Breast epithelium (tissue), 4 donors: ENCODE measurements at regions not wholly inside any gene's neighbourhood (a gene's known extent, or its start where the extent isn't known, plus 50 kb on each side); places are given as distances from the start of the nearest gene placed in this dataset.

Source experiments
- DNase-seq, 2 donors: peaks; one replicate each; pipeline ENCODE4 v3.0.0-alpha.2; 2019; ENCODE audit warnings: low spot score in 2 of 2
- H3K27ac ChIP-seq, 2 donors: fragments of 200-600 bp; sonication (generic) in 1 of 2; one replicate each; pipeline ENCODE4 v1.5.1; 2016 to 2019; ENCODE audit warnings: mild to moderate bottlenecking in 1 of 2
- H3K27me3 ChIP-seq, 2 donors: fragments of 200-600 bp; sonication (generic) in 1 of 2; one replicate each; pipeline versions ENCODE4 v1.5.1 to v1.6.0; 2017 to 2019; ENCODE audit warnings: control low read depth in 1 of 2, mild to moderate bottlenecking in 1 of 2
- H3K36me3 ChIP-seq: fragments of 200-600 bp; one replicate; pipeline ENCODE4 v1.5.1; 2019
- H3K4me1 ChIP-seq, 2 donors: fragments of 200-600 bp; sonication (generic); one replicate each; pipeline ENCODE4 v1.5.1; 2016 to 2019; ENCODE audit warnings: control low read depth in 1 of 2
- H3K4me3 ChIP-seq, 3 donors: fragments of 200-600 bp; sonication (generic); 1 replicate in 2 of 3; 2 replicates in 1 of 3; pipeline ENCODE4 v1.5.1; 2016 to 2019; ENCODE audit warnings: mild to moderate bottlenecking in 3 of 3, moderate library complexity in 2 of 3
- H3K9me3 ChIP-seq, 2 donors: fragments of 200-600 bp; sonication (generic) in 1 of 2; one replicate each; pipeline ENCODE4 v1.5.1; 2016 to 2019; ENCODE audit warnings: control low read depth in 1 of 2
- POLR2A ChIP-seq: fragments of 450-650 bp; IDR thresholded peaks from one replicate; pipeline ENCODE4 v1.6.1; 2016; ENCODE audit warnings: antibody characterized with exemption, mild to moderate bottlenecking, moderate library complexity
- POLR2AphosphoS5 ChIP-seq, 3 donors: sonication (generic); formaldehyde crosslinking; IDR thresholded peaks; one replicate each; pipeline ENCODE4 v1.6.1; 2017; ENCODE audit warnings: antibody characterized with exemption in 3 of 3
- intact Hi-C: fragments of 100-400 bp; cut with DNase I; formaldehyde crosslinking; loops from one replicate; pipeline ENCODE4 v1.15.1; 2023; ENCODE audit warnings: low total_unique reads
- TF ChIP-seq, protein P1 (sequence below), 3 donors: fragments of 450-650 bp; IDR thresholded peaks; one replicate each; pipeline ENCODE4 v1.5.1; 2016 to 2017; ENCODE audit warnings: antibody characterized with exemption in 3 of 3, mild to moderate bottlenecking in 3 of 3, moderate library complexity in 3 of 3

DNA sequence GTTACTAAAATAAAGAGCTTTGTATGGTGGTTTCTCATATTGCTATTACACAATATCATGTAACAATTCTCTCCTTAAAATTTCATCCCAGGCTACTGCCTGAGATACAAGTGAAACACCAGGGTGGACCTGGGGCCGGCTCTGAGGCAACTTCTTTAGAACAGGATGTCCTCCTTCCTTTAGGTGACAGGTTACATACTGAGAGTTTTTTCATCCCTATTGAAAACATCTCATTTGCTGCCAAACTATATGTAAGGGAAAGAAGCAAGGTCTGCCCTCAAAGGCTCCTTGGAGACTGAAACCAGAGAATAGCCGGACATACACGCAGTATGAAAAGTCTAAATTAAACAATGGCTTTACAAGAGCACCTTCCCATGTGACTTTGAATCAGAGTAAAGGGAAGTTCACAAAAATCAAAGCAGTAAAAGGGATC, 139.9 kb downstream of the DUSP6 start:
- DNase-seq: peak in 1 of 2 donors; percentile 45
- Histone ChIP-seq H3K27me3 (no peaks in the 10 kb centered on the region), H3K4me3 (no peak overlapping the region), H3K9me3 (no peaks in the 10 kb centered on the region), H3K27ac (peak overlapping the region; percentile 56 to 60), H3K4me1 (no peaks in the 10 kb centered on the region), H3K36me3 (no peaks in the 10 kb centered on the region)
- intact Hi-C loops: no loop called here
- no peak for TF ChIP-seq POLR2A
- peak in 1 of 3 donors; percentile 40 for TF ChIP-seq POLR2AphosphoS5 (IDR thresholded peaks at IDR 0.05)

DNA sequence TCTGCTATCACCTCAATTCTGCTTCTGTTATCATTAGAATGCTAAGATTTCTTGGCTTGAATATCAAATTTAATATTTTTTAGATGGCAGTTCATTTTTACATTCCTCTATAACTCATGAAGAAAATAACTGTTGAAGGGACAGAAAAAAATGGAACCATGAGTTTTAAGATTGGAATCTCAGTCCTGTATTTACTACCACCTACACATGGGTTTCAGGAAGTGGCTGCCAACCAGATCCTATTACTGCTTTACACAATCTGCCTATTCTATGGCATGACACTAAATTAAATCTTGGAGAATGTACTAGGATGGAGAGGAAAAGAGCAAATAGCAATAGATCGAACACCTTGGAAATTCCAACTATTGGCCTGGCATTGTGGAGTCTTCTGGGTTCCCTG, 140.8 kb downstream of the DUSP6 start:
- Histone ChIP-seq H3K4me3 (no peak overlapping the region), H3K4me1 (no peaks in the 10 kb centered on the region), H3K9me3 (no peaks in the 10 kb centered on the region), H3K36me3 (no peaks in the 10 kb centered on the region), H3K27me3 (no peaks in the 10 kb centered on the region), H3K27ac (peak overlapping the region; percentile 56 to 60)
- TF ChIP-seq, protein P1, sequence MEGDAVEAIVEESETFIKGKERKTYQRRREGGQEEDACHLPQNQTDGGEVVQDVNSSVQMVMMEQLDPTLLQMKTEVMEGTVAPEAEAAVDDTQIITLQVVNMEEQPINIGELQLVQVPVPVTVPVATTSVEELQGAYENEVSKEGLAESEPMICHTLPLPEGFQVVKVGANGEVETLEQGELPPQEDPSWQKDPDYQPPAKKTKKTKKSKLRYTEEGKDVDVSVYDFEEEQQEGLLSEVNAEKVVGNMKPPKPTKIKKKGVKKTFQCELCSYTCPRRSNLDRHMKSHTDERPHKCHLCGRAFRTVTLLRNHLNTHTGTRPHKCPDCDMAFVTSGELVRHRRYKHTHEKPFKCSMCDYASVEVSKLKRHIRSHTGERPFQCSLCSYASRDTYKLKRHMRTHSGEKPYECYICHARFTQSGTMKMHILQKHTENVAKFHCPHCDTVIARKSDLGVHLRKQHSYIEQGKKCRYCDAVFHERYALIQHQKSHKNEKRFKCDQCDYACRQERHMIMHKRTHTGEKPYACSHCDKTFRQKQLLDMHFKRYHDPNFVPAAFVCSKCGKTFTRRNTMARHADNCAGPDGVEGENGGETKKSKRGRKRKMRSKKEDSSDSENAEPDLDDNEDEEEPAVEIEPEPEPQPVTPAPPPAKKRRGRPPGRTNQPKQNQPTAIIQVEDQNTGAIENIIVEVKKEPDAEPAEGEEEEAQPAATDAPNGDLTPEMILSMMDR (IDR thresholded peaks at IDR 0.05): no peak
- TF ChIP-seq POLR2AphosphoS5 (IDR thresholded peaks at IDR 0.05) (no peak), POLR2A (no peak)
- no peak for DNase-seq
- intact Hi-C loops: no loop called here

DNA sequence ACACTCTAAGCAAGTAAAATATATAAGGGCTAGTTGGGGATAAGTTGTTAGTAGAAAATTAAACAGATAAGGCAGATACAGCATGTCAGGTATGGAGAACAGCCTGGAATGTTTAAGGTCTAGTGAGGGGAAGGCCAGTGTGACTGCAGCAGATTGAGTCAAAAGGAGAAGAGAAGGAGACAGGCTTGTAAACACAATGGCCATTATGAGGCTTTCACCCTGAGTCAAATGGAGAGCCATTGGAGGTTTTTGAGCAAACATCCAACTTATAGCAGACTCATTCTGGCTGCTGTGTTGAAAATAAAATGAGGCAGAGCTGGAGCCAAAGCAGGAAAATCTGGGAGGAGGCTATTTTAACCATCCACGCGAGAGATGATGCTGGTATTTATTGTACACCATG, 142.0 kb downstream of the DUSP6 start:
- DNase-seq: no peak

DNA sequence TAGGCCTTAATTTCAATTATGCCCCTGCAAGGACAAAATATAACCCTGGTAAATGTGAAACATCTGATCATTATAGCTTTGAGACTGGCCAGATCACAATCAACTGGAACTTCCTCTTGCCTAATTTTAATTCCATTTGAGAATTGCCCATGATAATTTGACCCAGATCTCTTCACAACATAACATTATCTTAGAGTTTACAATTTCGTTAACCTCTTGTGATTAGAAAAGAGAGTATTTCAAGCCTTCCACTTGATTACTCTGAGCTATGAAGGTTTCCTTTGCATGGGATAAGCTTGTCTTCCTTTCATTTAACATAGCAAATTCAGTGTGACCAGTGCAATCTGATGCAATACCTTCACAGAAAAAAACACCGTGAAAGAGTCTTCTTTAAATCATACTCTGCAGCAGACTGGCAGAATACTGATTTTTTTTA, 143.6 kb downstream of the DUSP6 start:
- H3K27me3 ChIP-seq: no peaks in the 10 kb centered on the region
- H3K4me3 ChIP-seq: no peak overlapping the region
- intact Hi-C loops: no loop called here
- H3K36me3 ChIP-seq: no peaks in the 10 kb centered on the region
- H3K27ac ChIP-seq: no peak overlapping the region
- no peaks in the 10 kb centered on the region for H3K9me3 ChIP-seq
- TF ChIP-seq, protein P1 (IDR thresholded peaks at IDR 0.05): no peak
- no peak for TF ChIP-seq POLR2A
- no peak for DNase-seq
- H3K4me1 ChIP-seq: no peaks in the 10 kb centered on the region

More for the DNA sequence above, 142.0 kb downstream of the DUSP6 start:
- intact Hi-C loops: no loop called here
- Histone ChIP-seq H3K36me3 (no peaks in the 10 kb centered on the region), H3K9me3 (no peaks in the 10 kb centered on the region), H3K4me3 (no peak overlapping the region), H3K27me3 (no peaks in the 10 kb centered on the region), H3K4me1 (no peaks in the 10 kb centered on the region), H3K27ac (no peak overlapping the region)
- no peak for TF ChIP-seq POLR2AphosphoS5 (IDR thresholded peaks at IDR 0.05)
- TF ChIP-seq, protein P1 (IDR thresholded peaks at IDR 0.05): no peak
- no peak for TF ChIP-seq POLR2A

DNA sequence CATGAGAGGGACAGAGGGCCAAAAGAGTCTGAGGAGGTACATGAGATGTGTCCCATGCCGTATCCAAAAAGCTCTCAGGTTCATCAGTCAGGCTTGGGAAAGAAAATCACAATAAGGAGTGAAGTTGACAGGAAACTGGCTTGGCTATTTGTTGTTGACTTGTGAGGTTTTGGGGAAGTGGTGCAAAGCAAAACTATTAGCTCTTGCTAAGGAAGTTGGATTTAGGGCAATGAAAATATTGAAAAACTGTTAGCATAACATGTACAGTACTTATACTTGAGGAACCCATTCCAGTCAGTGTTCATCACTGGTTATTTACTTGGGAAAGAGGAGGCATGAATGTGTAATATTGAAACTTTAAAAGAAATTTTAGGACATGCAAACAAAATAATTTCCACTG, 145.9 kb downstream of the DUSP6 start:
- H3K27me3 ChIP-seq: no peaks in the 10 kb centered on the region
- no peak overlapping the region for H3K4me3 ChIP-seq
- H3K4me1 ChIP-seq: no peaks in the 10 kb centered on the region
- no peak for DNase-seq
- TF ChIP-seq POLR2A (no peak), POLR2AphosphoS5 (IDR thresholded peaks at IDR 0.05) (no peak)
- TF ChIP-seq, protein P1 (IDR thresholded peaks at IDR 0.05): no peak
- no peaks in the 10 kb centered on the region for H3K36me3 ChIP-seq
- intact Hi-C loops: no loop called here
- no peak overlapping the region for H3K27ac ChIP-seq
- no peaks in the 10 kb centered on the region for H3K9me3 ChIP-seq

DNA sequence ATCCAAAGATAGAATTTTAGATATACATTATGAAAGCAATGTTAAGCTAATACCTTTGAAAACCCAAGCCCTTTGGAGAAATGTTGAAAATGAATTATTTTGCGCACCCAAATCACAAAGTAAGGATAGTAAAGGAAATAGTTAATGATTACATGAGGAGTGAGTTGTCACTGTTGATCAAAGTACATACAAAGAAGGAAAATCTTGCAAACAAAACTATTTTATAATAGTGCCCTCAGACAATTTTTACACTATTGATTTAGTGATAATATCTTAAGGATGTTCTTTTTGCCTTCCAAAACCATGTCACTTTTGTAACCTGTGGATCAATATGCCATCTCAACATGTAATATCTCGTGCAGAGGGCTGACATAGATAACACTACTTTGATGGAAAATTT, 146.8 kb downstream of the DUSP6 start:
- H3K27ac ChIP-seq: no peak overlapping the region
- TF ChIP-seq POLR2AphosphoS5 (IDR thresholded peaks at IDR 0.05): no peak
- no peak for TF ChIP-seq POLR2A
- TF ChIP-seq, protein P1 (IDR thresholded peaks at IDR 0.05): no peak
- no peaks in the 10 kb centered on the region for H3K9me3 ChIP-seq
- DNase-seq: no peak
- H3K4me1 ChIP-seq: no peaks in the 10 kb centered on the region
- no peak overlapping the region for H3K4me3 ChIP-seq
- H3K36me3 ChIP-seq: no peaks in the 10 kb centered on the region
- H3K27me3 ChIP-seq: no peaks in the 10 kb centered on the region
- intact Hi-C loops: no loop called here
